GM21360 (cell line): ENCODE measurements at regions not wholly inside any gene's neighbourhood (a gene's known extent, or its start where the extent isn't known, plus 50 kb on each side); places are given as distances from the start of the nearest gene placed in this dataset.

ENCODE experiments used
- ATAC-seq: cut with Tn5 transposase; IDR thresholded peaks from one replicate; pipeline ENCODE4 v1.9.1; 2021; ENCODE audit warnings: mild to moderate bottlenecking, moderate library complexity; ENCODE audit not compliant: unreplicated experiment

GRCh38 chr10:33126742-33127141, 168.7 kb upstream of the ITGB1 start:
- no peak for ATAC-seq

DNA sequence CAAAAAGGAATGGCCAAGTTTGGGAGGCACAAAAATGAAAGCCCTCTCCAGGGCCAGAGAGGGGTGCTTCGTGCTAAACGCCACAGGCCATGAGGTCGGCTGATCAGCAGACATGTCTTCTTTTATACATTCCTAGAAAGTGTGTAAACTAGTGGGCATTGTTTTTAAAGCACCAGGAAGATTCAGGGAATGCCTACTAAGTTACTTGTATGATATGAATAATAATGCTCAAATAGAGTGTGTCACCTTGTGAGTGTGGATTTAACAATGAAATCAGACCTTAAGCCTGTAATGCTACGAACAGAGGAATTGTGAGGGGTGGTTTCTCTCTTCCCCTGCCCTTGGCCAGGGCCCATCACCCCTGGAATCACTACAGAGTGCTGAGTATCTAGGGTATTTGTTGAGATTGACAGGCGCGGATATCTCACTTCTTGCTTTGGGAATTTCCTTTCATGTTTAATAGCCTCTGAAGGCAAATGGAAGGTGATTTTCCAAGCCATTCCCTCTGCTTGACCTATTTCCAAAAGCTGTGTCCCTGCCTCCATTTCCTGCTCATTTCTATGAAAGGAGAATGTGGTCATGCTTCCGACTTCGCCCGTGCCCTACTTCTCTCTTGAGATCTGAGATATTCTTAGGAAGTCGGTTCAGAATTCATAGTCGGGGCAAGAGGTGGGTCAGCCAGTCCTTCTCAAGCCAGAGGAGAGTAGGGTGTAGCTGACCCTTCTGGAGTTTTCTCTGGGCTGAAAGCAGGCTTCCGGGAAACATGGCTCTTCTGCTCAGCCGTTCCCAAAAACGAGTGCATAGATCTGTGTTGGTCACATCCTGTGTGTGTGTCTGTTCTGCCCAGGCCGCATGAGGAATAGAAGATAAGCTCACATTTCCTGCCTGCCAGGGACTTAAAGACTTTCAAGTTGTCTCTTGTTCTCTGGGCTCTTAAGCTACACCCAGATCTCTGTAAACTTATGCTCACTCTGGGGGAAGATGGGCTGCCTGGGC, 167.8 kb upstream of the ITGB1 start:
- ATAC-seq: no peak

GRCh38 chr10:33125111-33125510, 167.1 kb upstream of the ITGB1 start:
- ATAC-seq: no peak

DNA sequence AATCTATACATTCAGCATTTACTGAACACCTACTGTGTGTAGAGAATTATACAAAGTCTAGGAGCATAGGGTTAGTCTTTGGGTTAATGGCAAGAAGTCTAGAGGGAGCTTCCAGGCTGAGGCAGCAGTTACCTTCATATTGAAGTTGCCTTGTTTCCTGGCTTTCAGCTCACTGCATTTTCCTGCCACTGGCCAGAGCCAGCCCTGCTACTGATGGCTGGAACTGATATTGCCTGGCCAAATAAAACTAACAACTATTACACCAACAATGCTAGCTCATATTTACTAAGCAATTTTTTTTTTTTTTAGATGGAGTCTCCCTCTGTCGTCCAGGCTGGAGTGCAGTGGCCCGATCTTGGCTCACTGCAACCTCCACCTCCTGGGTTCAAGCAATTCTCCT, 165.7 kb upstream of the ITGB1 start:
- ATAC-seq: no peak

GRCh38 chr10:33122014-33122809, 164.2 kb upstream of the ITGB1 start:
- ATAC-seq: no peak

- peak; percentile 63 for ATAC-seq
Measured at GRCh38 chr10:33120700-33121099, 162.7 kb upstream of the ITGB1 start.

GRCh38 chr10:33120275-33120674, 162.2 kb upstream of the ITGB1 start:
- no peak for ATAC-seq

GRCh38 chr10:33117816-33118215, 159.8 kb upstream of the ITGB1 start:
- ATAC-seq: no peak

DNA sequence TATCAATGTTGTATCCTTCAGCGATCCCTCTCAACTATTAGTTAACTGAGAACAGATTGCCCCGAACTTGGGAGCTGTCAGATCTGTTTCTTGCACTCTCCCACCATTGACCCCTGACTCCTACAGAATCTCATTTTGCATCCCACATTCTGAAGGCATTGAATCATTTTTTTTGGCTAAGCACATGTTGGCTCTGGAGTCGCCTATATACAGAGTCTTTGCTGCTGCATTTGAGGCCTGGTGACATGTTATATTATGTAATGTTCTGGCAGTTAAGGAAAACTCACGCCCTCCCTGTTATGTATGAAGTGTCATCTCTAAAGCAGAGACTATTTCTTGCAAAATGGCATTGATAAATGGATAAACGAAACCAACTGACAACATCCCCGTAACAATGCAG, 159.2 kb upstream of the ITGB1 start:
- ATAC-seq: no peak

DNA sequence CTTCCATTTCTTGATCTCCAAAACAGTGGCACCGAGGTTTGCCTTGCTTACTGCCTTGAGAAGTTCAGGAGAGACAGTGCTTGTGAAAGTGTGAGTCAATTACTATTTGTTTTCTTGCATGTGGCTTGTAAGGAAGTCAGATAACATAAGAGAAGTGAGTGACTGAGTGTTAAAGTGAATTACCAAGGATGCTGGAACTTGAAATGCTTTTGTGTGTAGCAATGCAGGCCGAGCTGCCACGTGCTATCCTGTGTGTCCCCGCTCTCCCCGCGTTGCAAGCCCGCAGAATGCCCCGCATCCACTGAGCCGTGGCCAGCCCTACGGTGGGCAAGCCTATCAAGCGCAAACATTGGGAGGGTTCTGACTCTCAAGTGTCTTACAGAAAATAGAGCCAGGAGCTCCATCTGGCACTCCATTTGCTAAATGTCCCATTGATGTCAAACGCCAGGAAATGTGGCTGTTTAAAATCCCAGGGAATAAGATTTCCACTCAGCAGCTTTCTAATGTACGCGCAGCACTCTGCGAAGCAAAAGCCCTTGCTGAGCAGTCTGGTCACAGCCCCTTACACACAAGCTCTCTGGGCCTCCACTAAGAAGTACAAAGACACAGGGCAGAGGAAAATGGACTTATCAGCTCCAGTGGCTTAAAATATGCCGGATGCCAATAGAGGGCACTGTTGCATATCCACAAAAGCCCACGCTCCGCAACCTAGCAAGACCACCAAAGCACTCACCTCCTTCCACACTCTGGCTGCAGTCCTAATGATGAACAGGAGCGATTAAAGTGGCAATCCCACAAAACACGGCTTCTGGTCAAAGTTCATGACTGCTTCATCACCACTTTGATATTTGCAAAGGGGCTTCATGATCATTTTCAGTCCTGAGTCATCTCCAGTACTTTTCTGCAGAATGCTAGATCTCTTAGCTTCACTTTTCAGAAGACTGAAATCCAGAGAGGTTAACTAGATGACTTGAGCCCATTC, 158.0 kb upstream of the ITGB1 start:
- no peak for ATAC-seq

DNA sequence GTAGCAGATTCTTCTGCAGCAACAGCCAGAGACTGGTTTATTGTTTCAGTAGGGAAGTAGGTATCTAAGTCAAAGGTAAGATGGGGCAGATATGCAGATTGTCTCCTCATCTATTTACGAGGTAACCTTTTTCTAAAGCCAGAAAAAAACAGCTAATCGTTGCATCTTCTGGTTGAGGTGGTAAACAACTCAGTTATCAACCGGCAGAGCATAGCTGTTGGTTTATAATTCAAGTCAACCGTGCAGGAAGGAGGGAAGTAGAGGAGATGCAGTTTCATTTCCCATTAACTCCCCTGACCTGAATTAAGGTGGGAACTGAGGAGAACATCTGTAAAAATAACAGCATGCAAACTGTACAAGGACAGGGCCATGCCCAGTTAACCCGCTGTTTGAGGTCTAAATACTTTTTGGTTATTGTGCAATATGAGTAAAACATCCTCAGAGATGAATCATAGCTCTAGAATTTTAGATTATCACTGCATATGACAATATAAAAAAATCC, 156.5 kb upstream of the ITGB1 start:
- no peak for ATAC-seq

DNA sequence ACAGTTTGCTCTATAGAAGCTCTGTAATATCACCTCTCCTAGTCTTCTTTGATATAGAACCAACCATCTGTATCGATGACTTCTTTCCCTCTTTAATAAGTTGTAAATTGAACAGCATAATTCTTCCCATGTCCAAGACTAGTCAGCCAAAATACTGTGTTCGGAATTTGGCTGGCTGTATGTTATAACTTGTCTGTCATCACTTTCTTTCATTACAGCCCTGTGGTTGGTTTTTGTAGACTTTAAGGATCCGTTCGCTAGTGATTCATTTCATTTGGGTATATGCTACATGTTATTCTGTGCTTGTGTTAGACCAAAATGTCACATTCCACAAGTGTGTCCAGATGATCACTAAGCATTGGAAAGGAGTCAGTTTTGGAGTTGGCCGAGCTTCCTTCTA, 155.4 kb upstream of the ITGB1 start:
- no peak for ATAC-seq

GRCh38 chr10:33112831-33113455, 154.9 kb upstream of the ITGB1 start:
- no peak for ATAC-seq

- no peak for ATAC-seq
Measured at GRCh38 chr10:33111488-33112051, 153.5 kb upstream of the ITGB1 start.

DNA sequence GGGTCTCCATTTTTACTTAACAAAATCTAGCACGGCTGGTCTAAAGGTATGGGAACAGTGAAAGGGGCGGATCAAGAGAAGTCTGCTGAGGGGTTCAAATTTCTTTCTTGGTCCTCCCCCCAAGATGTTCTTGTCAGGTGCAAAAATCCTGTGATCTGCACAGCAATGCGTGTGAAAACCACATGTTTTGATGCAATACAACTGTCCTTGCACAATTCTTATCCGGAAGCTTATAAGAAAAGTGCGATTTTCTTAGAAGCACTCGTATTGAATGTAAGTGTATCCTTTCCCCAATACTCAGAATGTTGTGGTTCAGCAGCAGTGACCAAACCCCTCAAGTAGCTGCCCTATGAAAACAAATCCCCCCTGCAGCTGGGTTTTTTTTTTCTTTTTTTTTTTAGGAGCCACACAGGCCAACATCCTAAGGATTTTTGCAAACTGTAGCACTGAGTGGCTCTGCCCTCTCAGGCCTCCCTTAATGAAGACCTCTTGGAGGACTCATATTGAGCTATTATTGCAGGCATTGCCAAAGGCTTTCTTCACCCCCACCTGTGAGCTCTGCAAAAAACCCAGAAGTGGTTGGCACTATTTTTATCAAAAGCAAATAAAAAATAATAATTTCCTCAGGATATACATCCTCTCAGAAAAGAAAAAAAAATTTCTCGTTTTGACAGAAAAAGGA, 151.9 kb upstream of the ITGB1 start:
- no peak for ATAC-seq

DNA sequence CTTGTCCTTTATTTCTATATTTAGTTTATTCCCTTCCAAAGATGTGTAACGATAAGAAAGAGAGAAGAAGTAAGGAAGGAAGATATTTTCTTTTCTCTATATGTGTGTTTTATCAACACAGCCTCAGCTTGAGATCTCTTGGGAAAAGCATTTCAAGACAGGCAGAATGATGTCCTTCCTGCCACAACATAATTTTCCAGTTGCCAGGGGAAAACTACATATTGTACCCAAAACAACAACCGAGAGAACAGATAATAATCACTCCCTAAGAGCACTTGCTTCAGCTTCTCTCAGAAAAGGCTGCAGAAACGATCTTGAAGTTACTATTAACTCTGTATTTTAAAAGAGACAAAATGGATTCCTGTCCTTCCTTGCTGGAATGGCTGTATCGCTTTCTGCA, 151.4 kb upstream of the ITGB1 start:
- no peak for ATAC-seq

DNA sequence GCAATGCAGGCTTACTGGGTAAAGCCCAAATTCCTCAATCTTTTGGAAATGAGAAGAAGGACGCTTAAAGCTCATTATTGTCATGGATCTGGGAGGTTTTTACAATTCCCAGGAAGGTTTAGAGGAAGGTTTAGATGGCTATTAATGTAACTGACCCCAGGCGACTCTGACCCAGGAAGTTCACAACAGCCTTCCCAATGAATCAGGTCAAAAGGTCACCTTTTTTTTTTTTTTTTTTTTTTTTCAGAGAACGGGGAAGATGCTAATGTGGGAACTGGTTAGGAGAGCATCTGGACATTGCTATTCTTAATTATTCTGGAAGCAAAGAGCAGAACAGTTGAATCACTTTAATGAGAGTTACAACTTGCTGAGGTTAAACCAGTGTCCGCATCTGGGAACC, 149.9 kb upstream of the ITGB1 start:
- no peak for ATAC-seq

DNA sequence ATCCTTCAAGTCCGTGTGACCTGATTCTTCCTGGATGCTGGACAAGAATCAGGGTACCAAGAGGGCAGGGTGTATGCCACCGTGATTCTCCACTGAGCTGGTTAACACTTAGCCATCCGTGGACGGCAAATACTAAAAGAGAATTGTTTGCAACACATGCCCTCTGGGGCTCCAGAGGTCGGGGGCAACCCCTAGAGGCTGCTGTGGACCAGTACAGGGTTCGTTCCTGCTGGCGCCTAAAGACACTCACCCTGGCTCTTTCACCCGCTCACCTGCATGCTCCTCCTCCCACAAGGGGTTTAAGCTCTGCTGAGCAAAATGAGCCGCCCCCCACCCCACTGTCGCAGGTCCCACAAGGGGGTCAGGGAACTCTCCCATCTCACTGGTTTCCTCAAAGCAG, 148.7 kb upstream of the ITGB1 start:
- no peak for ATAC-seq

GRCh38 chr10:33103863-33104379, 145.9 kb upstream of the ITGB1 start:
- no peak for ATAC-seq
